Esophagus muscularis mucosa (tissue), 4 donors: ENCODE measurements at regions not wholly inside any gene's neighbourhood (a gene's known extent, or its start where the extent isn't known, plus 50 kb on each side); places are given as distances from the start of the nearest gene placed in this dataset.

Experiments
- DNase-seq: peaks from one replicate; pipeline ENCODE4 v3.0.0-alpha.2; 2017; ENCODE audit errors: extremely low spot score
- H3K27ac ChIP-seq, 4 donors: fragments of 200-600 bp; sonication (generic); replicated peaks in 1 of 4; 1 replicate in 3 of 4; 2 replicates in 1 of 4; pipeline ENCODE4 v1.5.1; 2016 to 2019; ENCODE audit warnings: mild to moderate bottlenecking in 1 of 4
- H3K27me3 ChIP-seq, 4 donors: fragments of 200-600 bp; sonication (generic); one replicate each; pipeline versions ENCODE4 v1.5.1 to v1.6.0; 2016 to 2019
- H3K36me3 ChIP-seq, 4 donors: fragments of 200-600 bp; sonication (generic); one replicate each; pipeline ENCODE4 v1.5.1; 2016 to 2019
- H3K4me1 ChIP-seq, 4 donors: fragments of 200-600 bp; sonication (generic); one replicate each; pipeline ENCODE4 v1.5.1; 2016 to 2019
- H3K4me3 ChIP-seq, 4 donors: fragments of 200-600 bp; sonication (generic); 1 replicate in 2 of 4; 2 replicates in 2 of 4; pipeline ENCODE4 v1.5.1; 2016 to 2019; ENCODE audit warnings: mild to moderate bottlenecking in 4 of 4, moderate library complexity in 1 of 4
- H3K9me3 ChIP-seq, 4 donors: fragments of 200-600 bp; sonication (generic); 1 replicate in 3 of 4; 2 replicates in 1 of 4; pipeline ENCODE4 v1.5.1; 2016 to 2019
- EP300 ChIP-seq: sonication (generic); formaldehyde crosslinking; IDR thresholded peaks from one replicate; pipeline ENCODE4 v1.6.1; 2017; ENCODE audit warnings: antibody characterized with exemption
- POLR2A ChIP-seq: fragments of 450-650 bp; IDR thresholded peaks from one replicate; pipeline ENCODE4 v1.6.1; 2017; ENCODE audit warnings: antibody characterized with exemption, moderate library complexity, mild to moderate bottlenecking, low read depth
- POLR2AphosphoS5 ChIP-seq, 2 donors: sonication (generic); formaldehyde crosslinking; IDR thresholded peaks; one replicate each; pipeline ENCODE4 v1.6.1; 2017; ENCODE audit warnings: antibody characterized with exemption in 2 of 2
- WGBS: methylation state at CpG from one replicate; pipeline ENCODE4 v1.1.5; 2018; 5-methylcytosine and 5-hydroxymethylcytosine counted together
- intact Hi-C: fragments of 100-400 bp; cut with DNase I; formaldehyde crosslinking; loops from one replicate; pipeline ENCODE4 v1.15.1; 2023
- TF ChIP-seq, protein P1 (sequence below), 3 experiments: fragments of 200-600 bp in 2 of 3; fragments of 450-650 bp in 1 of 3; sonication (generic) in 2 of 3; IDR thresholded peaks; one replicate each; pipeline ENCODE4 v1.5.1; 2017 to 2019; ENCODE audit warnings: antibody characterized with exemption in 3 of 3, mild to moderate bottlenecking in 2 of 3, moderate library complexity in 1 of 3

DNA sequence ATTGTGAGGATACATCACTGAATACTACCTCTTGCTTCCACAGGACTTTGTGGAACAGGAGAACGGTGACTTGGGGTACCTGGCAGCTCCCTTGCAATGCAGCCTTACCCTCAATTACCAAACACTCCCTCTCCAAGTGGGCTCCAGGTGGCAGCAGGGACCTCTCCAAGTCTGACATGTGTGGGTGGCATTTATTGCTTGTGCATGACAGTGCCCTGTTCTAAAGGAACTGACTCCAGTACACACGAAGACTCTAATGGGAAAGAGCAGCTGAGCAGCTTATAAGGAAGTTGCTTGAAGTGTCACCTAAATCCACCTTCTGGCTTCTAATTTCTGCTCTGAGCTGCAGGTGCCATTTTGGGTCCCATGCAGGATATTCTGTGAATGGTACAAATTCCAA is 174.1 kb upstream of the SLCO3A1 start:
- H3K4me1 ChIP-seq: no peaks in the 10 kb centered on the region
- no peak for TF ChIP-seq POLR2AphosphoS5 (IDR thresholded peaks at IDR 0.05)
- TF ChIP-seq EP300: no peak
- TF ChIP-seq, protein P1, sequence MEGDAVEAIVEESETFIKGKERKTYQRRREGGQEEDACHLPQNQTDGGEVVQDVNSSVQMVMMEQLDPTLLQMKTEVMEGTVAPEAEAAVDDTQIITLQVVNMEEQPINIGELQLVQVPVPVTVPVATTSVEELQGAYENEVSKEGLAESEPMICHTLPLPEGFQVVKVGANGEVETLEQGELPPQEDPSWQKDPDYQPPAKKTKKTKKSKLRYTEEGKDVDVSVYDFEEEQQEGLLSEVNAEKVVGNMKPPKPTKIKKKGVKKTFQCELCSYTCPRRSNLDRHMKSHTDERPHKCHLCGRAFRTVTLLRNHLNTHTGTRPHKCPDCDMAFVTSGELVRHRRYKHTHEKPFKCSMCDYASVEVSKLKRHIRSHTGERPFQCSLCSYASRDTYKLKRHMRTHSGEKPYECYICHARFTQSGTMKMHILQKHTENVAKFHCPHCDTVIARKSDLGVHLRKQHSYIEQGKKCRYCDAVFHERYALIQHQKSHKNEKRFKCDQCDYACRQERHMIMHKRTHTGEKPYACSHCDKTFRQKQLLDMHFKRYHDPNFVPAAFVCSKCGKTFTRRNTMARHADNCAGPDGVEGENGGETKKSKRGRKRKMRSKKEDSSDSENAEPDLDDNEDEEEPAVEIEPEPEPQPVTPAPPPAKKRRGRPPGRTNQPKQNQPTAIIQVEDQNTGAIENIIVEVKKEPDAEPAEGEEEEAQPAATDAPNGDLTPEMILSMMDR (IDR thresholded peaks at IDR 0.05): no peak
- TF ChIP-seq POLR2A: no peak
- H3K36me3 ChIP-seq: no peaks in the 10 kb centered on the region
- no peak overlapping the region for H3K4me3 ChIP-seq
- peaks cover 0 to 10% (median 0%) of the 10 kb centered on the region in 4 donors for H3K27me3 ChIP-seq
- 80% methylated on average over 2 of the region's 2 CpGs for WGBS
- DNase-seq: no peak
- intact Hi-C loops: no loop called here
- no peak overlapping the region for H3K27ac ChIP-seq
- peaks cover 0 to 10% (median 7%) of the 10 kb centered on the region in 4 donors for H3K9me3 ChIP-seq

DNA sequence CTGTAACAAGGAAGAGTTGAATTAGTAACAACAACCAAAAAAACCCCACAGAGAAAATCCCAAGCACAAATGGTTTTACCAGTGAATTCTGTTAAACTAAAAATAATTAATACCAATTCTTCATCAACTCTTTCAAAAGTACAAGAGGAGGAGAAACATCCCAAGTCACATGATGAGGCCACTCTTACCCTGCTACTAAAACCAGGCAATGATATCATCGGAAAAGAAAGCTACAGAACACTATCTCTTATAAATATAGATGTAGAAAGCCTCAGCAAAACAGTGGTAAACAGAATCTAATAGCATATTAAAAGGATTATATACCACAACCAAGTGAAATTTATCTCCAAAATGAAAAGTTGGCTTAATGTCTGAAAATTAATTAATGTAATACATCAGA is 168.1 kb upstream of the SLCO3A1 start:
- no peak overlapping the region for H3K27ac ChIP-seq

DNA sequence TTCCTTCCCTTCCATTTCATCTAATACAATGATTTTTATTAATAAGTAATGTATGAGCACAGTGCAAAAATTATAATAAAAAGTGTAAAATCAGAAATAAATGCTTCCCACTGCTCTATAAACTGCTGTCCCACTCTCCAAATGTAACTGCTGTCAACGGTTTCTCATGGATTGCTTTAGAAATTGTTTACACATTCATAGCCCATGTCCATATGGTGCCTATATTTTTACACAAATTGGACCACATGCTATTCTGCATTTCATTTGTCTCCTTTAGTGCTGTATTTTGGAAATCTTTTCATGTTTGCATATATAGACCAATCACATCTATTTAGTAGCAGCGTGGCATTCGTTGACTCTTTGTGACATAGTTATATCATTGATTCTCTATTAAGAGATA is 164.7 kb upstream of the SLCO3A1 start:
- peaks cover 0 to 3% (median 0%) of the 10 kb centered on the region in 4 donors for H3K9me3 ChIP-seq
- no peak overlapping the region for H3K27ac ChIP-seq
- no peak overlapping the region for H3K4me3 ChIP-seq
- TF ChIP-seq POLR2AphosphoS5 (IDR thresholded peaks at IDR 0.05): no peak
- TF ChIP-seq POLR2A: no peak
- TF ChIP-seq EP300: no peak
- TF ChIP-seq, protein P1 (IDR thresholded peaks at IDR 0.05): no peak
- no peak for DNase-seq
- H3K27me3 ChIP-seq: peaks cover 0 to 6% (median 0%) of the 10 kb centered on the region in 4 donors
- H3K4me1 ChIP-seq: peaks cover 0 to 3% (median 0%) of the 10 kb centered on the region in 4 donors
- intact Hi-C loops: no loop called here
- no peaks in the 10 kb centered on the region for H3K36me3 ChIP-seq
- 85% methylated on average over 3 of the region's 3 CpGs for WGBS

More for the DNA sequence above, 168.1 kb upstream of the SLCO3A1 start:
- peaks cover 0 to 3% (median 0%) of the 10 kb centered on the region in 4 donors for H3K9me3 ChIP-seq
- TF ChIP-seq POLR2A: no peak
- no peak for TF ChIP-seq POLR2AphosphoS5 (IDR thresholded peaks at IDR 0.05)
- TF ChIP-seq, protein P1 (IDR thresholded peaks at IDR 0.05): no peak
- TF ChIP-seq EP300: no peak
- intact Hi-C loops: no loop called here
- WGBS: 87% methylated on average over 1 of the region's 1 CpG
- H3K4me3 ChIP-seq: no peak overlapping the region
- peaks cover 0 to 13% (median 0%) of the 10 kb centered on the region in 4 donors for H3K27me3 ChIP-seq
- no peaks in the 10 kb centered on the region for H3K4me1 ChIP-seq
- no peaks in the 10 kb centered on the region for H3K36me3 ChIP-seq
- DNase-seq: no peak

DNA sequence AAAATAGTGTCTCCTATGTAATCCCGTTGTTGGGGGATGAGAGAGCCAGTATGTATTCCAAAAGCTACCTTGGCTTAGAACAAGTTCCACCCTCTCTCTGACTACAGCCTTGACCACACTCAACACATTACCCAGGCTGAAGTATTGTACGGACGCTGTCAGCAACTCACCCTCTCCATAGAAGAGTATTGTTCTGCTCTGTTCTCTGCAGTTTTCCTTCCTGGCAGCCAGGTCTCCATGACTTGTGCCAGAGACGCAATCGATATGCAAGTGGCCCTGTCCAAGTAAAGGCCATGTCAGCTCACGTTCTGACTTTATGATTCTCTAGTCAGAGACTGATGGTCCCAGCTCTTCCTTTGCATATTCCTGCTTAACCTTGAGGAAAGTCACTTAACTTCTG is 164.1 kb upstream of the SLCO3A1 start:
- Histone ChIP-seq H3K27me3 (peaks cover 0 to 4% (median 0%) of the 10 kb centered on the region in 4 donors), H3K27ac (no peak overlapping the region), H3K4me3 (no peak overlapping the region), H3K36me3 (no peaks in the 10 kb centered on the region), H3K4me1 (peaks cover 0 to 8% (median 2%) of the 10 kb centered on the region in 4 donors), H3K9me3 (peaks cover 0 to 3% (median 0%) of the 10 kb centered on the region in 4 donors)
- TF ChIP-seq EP300: no peak
- no peak for TF ChIP-seq POLR2AphosphoS5 (IDR thresholded peaks at IDR 0.05)
- no peak for TF ChIP-seq POLR2A
- TF ChIP-seq, protein P1 (IDR thresholded peaks at IDR 0.05): no peak
- WGBS: 81% methylated on average over 6 of the region's 6 CpGs
- no peak for DNase-seq
- intact Hi-C loops: no loop called here

DNA sequence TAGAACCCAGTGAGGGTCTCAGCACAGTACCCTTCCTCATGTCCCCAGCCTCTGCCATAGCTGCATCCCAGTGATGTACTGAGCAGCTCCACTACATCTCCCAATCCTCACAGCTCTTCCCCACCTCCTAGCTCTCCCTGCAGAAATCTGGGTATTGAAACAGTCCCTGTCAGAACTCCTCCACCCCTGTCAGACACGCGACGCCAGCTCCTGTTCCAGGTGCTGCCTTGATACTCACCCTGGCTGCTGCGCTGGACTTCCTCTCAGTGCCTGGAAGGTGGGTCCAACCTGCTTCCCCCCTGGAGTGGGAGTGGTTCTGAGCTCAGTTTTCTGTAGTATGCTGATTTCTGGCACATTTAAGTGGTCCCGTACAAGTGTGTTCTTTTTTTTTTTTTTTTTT is 160.9 kb upstream of the SLCO3A1 start:
- no peak for DNase-seq
- no peaks in the 10 kb centered on the region for H3K36me3 ChIP-seq
- H3K4me3 ChIP-seq: no peak overlapping the region
- H3K9me3 ChIP-seq: no peaks in the 10 kb centered on the region
- no peak overlapping the region for H3K27ac ChIP-seq
- H3K27me3 ChIP-seq: no peaks in the 10 kb centered on the region
- WGBS: 93% methylated on average over 5 of the region's 5 CpGs
- TF ChIP-seq POLR2AphosphoS5 (IDR thresholded peaks at IDR 0.05): no peak
- no peak for TF ChIP-seq POLR2A
- TF ChIP-seq, protein P1 (IDR thresholded peaks at IDR 0.05): no peak
- TF ChIP-seq EP300: no peak
- H3K4me1 ChIP-seq: peaks cover 0 to 11% (median 2%) of the 10 kb centered on the region in 4 donors
- intact Hi-C loops: no loop called here
